ENCODE measurements at regions not wholly inside any gene's neighbourhood (a gene's known extent, or its start where the extent isn't known, plus 50 kb on each side); places are given as distances from the start of the nearest gene placed in this dataset.

GRCh38 chr16:86424398-86424797 is 85.9 kb upstream of the FOXF1 start:
- no peak for TF ChIP-seq CTCF (IDR thresholded peaks at IDR 0.05; ENCODE audit: control extremely low read depth, extremely low read depth, low read depth, missing control alignments)
- ChIA-PET CTCF (no interaction called here), POLR2A (no interaction called here)
- DNase-seq (ENCODE audit: extremely low spot score) = no peak

GRCh38 chr16:86424985-86425384 is 85.3 kb upstream of the FOXF1 start:
- no peak for DNase-seq (ENCODE audit: extremely low spot score)
- CTCF ChIA-PET = no interaction called here
- POLR2A ChIA-PET = no interaction called here
- TF ChIP-seq CTCF (IDR thresholded peaks at IDR 0.05; ENCODE audit: control extremely low read depth, extremely low read depth, low read depth, missing control alignments) = no peak

DNA sequence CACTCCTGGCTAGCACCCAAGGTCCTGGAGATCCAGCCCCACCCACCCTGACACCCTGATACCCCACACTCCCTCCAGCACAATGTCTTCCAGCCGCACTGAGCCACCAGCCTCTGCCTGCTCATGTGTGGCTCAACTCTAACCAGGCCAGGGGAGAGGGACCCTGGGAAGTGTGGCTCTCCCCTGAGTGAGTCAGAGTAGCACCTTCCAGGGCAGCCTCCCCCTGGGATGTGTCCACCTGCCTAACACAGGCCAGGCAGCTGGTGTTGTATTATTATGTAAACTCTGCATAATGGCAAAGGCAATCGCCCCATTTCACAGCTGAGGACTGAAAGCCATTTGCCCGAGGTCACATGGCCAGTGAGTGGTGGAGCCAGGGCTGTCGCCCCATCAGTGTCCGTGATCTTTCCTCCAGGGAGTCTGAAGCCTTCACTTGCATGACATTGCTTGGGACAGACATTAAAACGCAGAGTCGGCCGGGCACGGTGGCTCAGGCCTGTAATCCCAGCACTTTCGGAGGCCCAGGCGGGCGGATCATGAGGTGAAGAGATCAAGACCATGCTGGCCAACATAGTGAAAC is 84.2 kb upstream of the FOXF1 start:
- TF ChIP-seq CTCF (IDR thresholded peaks at IDR 0.05; ENCODE audit: control extremely low read depth, extremely low read depth, low read depth, missing control alignments) = no peak
- DNase-seq (ENCODE audit: extremely low spot score) = no peak
- ChIA-PET POLR2A (no interaction called here), CTCF (no interaction called here)

GRCh38 chr16:86427433-86427851 is 82.9 kb upstream of the FOXF1 start:
- no peak for DNase-seq (ENCODE audit: extremely low spot score)
- ChIA-PET POLR2A (no interaction called here), CTCF (no interaction called here)
- no peak for TF ChIP-seq CTCF (IDR thresholded peaks at IDR 0.05; ENCODE audit: control extremely low read depth, extremely low read depth, low read depth, missing control alignments)

DNA sequence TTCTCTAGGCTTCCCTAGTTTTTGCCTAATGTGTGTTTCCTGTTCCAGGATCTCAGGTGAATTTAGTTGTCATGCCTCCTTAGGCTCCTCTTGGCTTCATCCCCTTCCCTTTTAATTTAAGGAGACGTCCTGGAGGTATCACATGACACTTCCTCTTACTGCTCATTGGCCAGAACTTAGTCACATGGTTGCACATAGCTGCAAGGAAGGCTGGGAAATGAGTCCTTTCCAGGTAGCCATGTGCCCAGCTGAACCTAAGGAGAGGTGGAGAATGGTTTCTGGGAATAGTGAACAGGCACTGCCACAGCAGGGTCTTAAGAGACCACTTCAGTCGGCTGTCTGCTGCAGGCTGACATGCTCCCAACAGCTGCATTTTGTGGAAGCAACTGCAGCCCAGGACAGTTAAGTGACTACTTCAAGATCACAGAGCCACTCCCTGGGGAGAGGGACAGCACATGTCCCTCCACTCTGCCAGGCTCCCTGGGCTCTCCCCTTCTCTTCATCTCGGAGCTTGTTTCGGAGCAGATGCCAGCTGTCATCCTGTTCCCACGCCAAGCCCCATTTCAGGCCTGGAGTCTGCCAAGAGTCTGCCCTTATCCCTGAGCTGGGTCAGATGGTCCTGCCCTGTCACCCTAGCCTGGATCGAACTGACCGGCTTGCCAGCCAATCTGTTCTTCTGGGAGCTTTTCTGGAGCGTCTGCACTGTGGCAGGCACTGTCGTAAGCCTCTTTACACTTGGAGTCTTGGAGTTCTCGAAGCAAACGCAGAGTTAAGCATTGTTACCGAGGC is 81.4 kb upstream of the FOXF1 start:
- ChIA-PET POLR2A (interaction anchor here (0.6 kb wide), 1 partner anchor 143 kb away, joined by 4 read pairs; no protein-coding TSS in a partner anchor), CTCF (interaction anchor here (1.0 kb wide), 1 partner anchor 22 kb away, joined by 3 read pairs; no protein-coding TSS in a partner anchor)
- no peak for DNase-seq (ENCODE audit: extremely low spot score)
- TF ChIP-seq CTCF (IDR thresholded peaks at IDR 0.05; ENCODE audit: control extremely low read depth, extremely low read depth, low read depth, missing control alignments) = no peak

DNA sequence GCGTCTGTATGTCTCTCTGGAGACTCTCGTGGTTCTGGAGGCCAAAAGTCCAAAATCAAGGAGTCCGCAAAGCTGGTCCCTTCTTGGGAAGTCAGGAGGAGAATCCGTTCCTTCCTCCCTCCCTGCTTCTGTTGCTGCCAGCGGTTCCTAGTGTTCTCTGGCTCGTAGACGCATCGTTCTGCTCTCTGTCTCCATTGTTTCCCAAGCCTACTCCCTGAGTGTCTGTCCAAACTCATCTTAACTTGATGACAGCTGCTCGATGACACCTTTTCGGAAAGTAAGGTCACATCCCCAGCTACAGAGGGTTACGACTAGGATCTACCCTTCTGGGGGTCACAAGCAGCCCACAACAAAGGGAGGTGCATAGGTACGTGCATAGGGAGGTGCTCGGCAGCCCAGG is 80.7 kb upstream of the FOXF1 start:
- ChIA-PET POLR2A (interaction anchor here (0.6 kb wide), 1 partner anchor 144 kb away, joined by 4 read pairs; no protein-coding TSS in a partner anchor), CTCF (interaction anchor here (1.0 kb wide), 1 partner anchor 23 kb away, joined by 3 read pairs; no protein-coding TSS in a partner anchor)
- no peak for DNase-seq (ENCODE audit: extremely low spot score)
- TF ChIP-seq CTCF (IDR thresholded peaks at IDR 0.05; ENCODE audit: control extremely low read depth, extremely low read depth, low read depth, missing control alignments) = no peak
